ENCODE measurements at regions not wholly inside any gene's neighbourhood (a gene's known extent, or its start where the extent isn't known, plus 50 kb on each side); places are given as distances from the start of the nearest gene placed in this dataset.
"Not testable (repeated sequence)": the region's sequence is repeated elsewhere in the genome, so short reads cannot be mapped to it uniquely, and the experiment has no call there.

GRCh38 chr17:22116720-22117119, 424.4 kb downstream of the KCNJ18 start:
- DNase-seq (ENCODE audit: low read depth, low spot score); CTCF ChIA-PET; H2AFZ ChIP-seq (ENCODE audit: low read depth, low read length); H3K36me3 ChIP-seq (ENCODE audit: control insufficient read depth in 2 of 2, extremely low read depth in 1 of 2, insufficient read depth in 2 of 2, low read length in 2 of 2); H4K20me1 ChIP-seq (replicated peaks; ENCODE audit: control insufficient read depth, extremely low read depth, insufficient read depth, low read length); POLR2A ChIA-PET; H3K9me1 ChIP-seq (replicated peaks; ENCODE audit: control insufficient read depth, extremely low read depth, insufficient read depth, low read length); H3K9ac ChIP-seq (replicated peaks; ENCODE audit: extremely low read depth, insufficient read depth, low read length); BruUV-seq (replicated peaks); H3K9me3 ChIP-seq (replicated peaks; ENCODE audit: control insufficient read depth, insufficient read depth, low read length); intact Hi-C loops (cut with micrococcal nuclease); dilution Hi-C loops (cut with MboI; ENCODE audit: extremely low pct_ligation_motif_present, low sequenced_read_pairs); H3K4me3 ChIP-seq (replicated peaks in 1 of 3; ENCODE audit: insufficient read depth in 1 of 3, low read depth in 1 of 3, low read length in 3 of 3); H3K79me2 ChIP-seq (ENCODE audit: control insufficient read depth, insufficient read depth, low read length); H3K4me1 ChIP-seq (ENCODE audit: control insufficient read depth, extremely low read depth, insufficient read depth, low read length); H3K4me2 ChIP-seq (ENCODE audit: insufficient read depth, low read length); H3K27ac ChIP-seq (ENCODE audit: insufficient read depth, low read depth, low read length); FAIRE-seq; H3K27me3 ChIP-seq (ENCODE audit: control insufficient read depth in 2 of 2, insufficient read depth in 2 of 2, low read length in 2 of 2): not testable (repeated sequence)

GRCh38 chr17:22117401-22117800, 425.1 kb downstream of the KCNJ18 start:
- H3K4me3 ChIP-seq (replicated peaks in 1 of 3; ENCODE audit: insufficient read depth in 1 of 3, low read depth in 1 of 3, low read length in 3 of 3); H3K9ac ChIP-seq (replicated peaks; ENCODE audit: extremely low read depth, insufficient read depth, low read length); intact Hi-C loops (cut with micrococcal nuclease); H3K4me1 ChIP-seq (ENCODE audit: control insufficient read depth, extremely low read depth, insufficient read depth, low read length); H3K4me2 ChIP-seq (ENCODE audit: insufficient read depth, low read length); H3K36me3 ChIP-seq (ENCODE audit: control insufficient read depth in 2 of 2, extremely low read depth in 1 of 2, insufficient read depth in 2 of 2, low read length in 2 of 2); CTCF ChIA-PET; DNase-seq (ENCODE audit: low read depth, low spot score); H3K9me3 ChIP-seq (replicated peaks; ENCODE audit: control insufficient read depth, insufficient read depth, low read length); dilution Hi-C loops (cut with MboI; ENCODE audit: extremely low pct_ligation_motif_present, low sequenced_read_pairs); H2AFZ ChIP-seq (ENCODE audit: low read depth, low read length); H3K79me2 ChIP-seq (ENCODE audit: control insufficient read depth, insufficient read depth, low read length); H4K20me1 ChIP-seq (replicated peaks; ENCODE audit: control insufficient read depth, extremely low read depth, insufficient read depth, low read length); POLR2A ChIA-PET; BruUV-seq (replicated peaks); H3K9me1 ChIP-seq (replicated peaks; ENCODE audit: control insufficient read depth, extremely low read depth, insufficient read depth, low read length); FAIRE-seq; H3K27ac ChIP-seq (ENCODE audit: insufficient read depth, low read depth, low read length); H3K27me3 ChIP-seq (ENCODE audit: control insufficient read depth in 2 of 2, insufficient read depth in 2 of 2, low read length in 2 of 2): not testable (repeated sequence)

- POLR2A ChIA-PET; dilution Hi-C loops (cut with MboI; ENCODE audit: extremely low pct_ligation_motif_present, low sequenced_read_pairs); FAIRE-seq; H3K79me2 ChIP-seq (ENCODE audit: control insufficient read depth, insufficient read depth, low read length); H2AFZ ChIP-seq (ENCODE audit: low read depth, low read length); H3K27me3 ChIP-seq (ENCODE audit: control insufficient read depth in 2 of 2, insufficient read depth in 2 of 2, low read length in 2 of 2); H3K9me1 ChIP-seq (replicated peaks; ENCODE audit: control insufficient read depth, extremely low read depth, insufficient read depth, low read length); BruUV-seq (replicated peaks); H3K27ac ChIP-seq (ENCODE audit: insufficient read depth, low read depth, low read length); CTCF ChIA-PET; H3K36me3 ChIP-seq (ENCODE audit: control insufficient read depth in 2 of 2, extremely low read depth in 1 of 2, insufficient read depth in 2 of 2, low read length in 2 of 2); DNase-seq (ENCODE audit: low read depth, low spot score); H3K4me1 ChIP-seq (ENCODE audit: control insufficient read depth, extremely low read depth, insufficient read depth, low read length); H3K4me3 ChIP-seq (replicated peaks in 1 of 3; ENCODE audit: insufficient read depth in 1 of 3, low read depth in 1 of 3, low read length in 3 of 3); H3K9me3 ChIP-seq (replicated peaks; ENCODE audit: control insufficient read depth, insufficient read depth, low read length); intact Hi-C loops (cut with micrococcal nuclease); H3K9ac ChIP-seq (replicated peaks; ENCODE audit: extremely low read depth, insufficient read depth, low read length); H3K4me2 ChIP-seq (ENCODE audit: insufficient read depth, low read length); H4K20me1 ChIP-seq (replicated peaks; ENCODE audit: control insufficient read depth, extremely low read depth, insufficient read depth, low read length): not testable (repeated sequence)
These were observed 426.7 kb downstream of the KCNJ18 start for GRCh38 chr17:22119016-22119415.

- dilution Hi-C loops (cut with MboI; ENCODE audit: extremely low pct_ligation_motif_present, low sequenced_read_pairs); H4K20me1 ChIP-seq (replicated peaks; ENCODE audit: control insufficient read depth, extremely low read depth, insufficient read depth, low read length); H3K4me3 ChIP-seq (replicated peaks in 1 of 3; ENCODE audit: insufficient read depth in 1 of 3, low read depth in 1 of 3, low read length in 3 of 3); H3K9me3 ChIP-seq (replicated peaks; ENCODE audit: control insufficient read depth, insufficient read depth, low read length); H3K27ac ChIP-seq (ENCODE audit: insufficient read depth, low read depth, low read length); H3K4me2 ChIP-seq (ENCODE audit: insufficient read depth, low read length); DNase-seq (ENCODE audit: low read depth, low spot score); FAIRE-seq; intact Hi-C loops (cut with micrococcal nuclease); H3K79me2 ChIP-seq (ENCODE audit: control insufficient read depth, insufficient read depth, low read length); H3K36me3 ChIP-seq (ENCODE audit: control insufficient read depth in 2 of 2, extremely low read depth in 1 of 2, insufficient read depth in 2 of 2, low read length in 2 of 2); H2AFZ ChIP-seq (ENCODE audit: low read depth, low read length); H3K9me1 ChIP-seq (replicated peaks; ENCODE audit: control insufficient read depth, extremely low read depth, insufficient read depth, low read length); BruUV-seq (replicated peaks); CTCF ChIA-PET; POLR2A ChIA-PET; H3K27me3 ChIP-seq (ENCODE audit: control insufficient read depth in 2 of 2, insufficient read depth in 2 of 2, low read length in 2 of 2); H3K4me1 ChIP-seq (ENCODE audit: control insufficient read depth, extremely low read depth, insufficient read depth, low read length); H3K9ac ChIP-seq (replicated peaks; ENCODE audit: extremely low read depth, insufficient read depth, low read length): not testable (repeated sequence)
These were observed 427.4 kb downstream of the KCNJ18 start for GRCh38 chr17:22119751-22120150.
